ENCODE measurements at regions not wholly inside any gene's neighbourhood (a gene's known extent, or its start where the extent isn't known, plus 50 kb on each side); places are given as distances from the start of the nearest gene placed in this dataset.

DNA sequence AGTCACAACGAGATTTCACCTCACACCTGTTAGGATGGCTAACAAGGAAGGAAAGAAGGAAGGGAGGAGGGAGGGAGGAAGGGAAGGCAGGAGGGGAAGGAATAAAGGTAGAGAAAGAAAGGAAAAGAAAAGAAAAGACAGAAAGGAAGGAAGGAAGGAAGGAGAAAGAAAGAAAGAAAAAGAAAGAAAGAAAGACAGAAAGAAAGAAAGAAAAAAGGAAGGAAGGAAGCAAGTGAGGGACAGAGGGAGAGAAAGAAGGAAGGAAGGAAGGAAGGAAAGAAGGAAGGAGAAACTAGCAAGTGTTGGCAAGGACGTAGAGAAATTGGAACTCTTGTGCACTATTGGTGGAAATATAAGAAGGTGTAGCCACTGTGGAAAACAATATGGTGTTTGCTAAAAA lies 52.2 kb downstream of the CCDC185 start:
- no peak for DNase-seq (ENCODE audit: low read depth)

DNA sequence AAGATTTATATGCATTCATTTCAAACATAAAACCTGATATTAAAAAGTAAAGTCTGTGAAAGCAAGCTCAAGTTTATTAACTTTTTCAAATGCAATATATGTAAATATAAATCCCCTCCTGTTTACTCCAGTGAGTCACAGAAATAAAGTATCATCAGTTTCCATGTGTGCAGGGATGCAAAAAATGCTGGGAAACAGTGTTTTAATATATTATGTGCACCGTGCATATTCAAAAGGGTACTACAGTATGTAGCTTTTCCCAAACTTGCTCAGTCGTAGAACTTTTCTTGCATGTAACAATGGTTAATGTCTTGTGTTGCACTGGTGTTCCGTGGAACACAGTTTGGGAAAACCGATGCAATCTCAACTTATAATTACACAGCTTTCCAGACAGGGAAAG lies 60.7 kb downstream of the CCDC185 start:
- DNase-seq (ENCODE audit: low read depth) = no peak

DNA sequence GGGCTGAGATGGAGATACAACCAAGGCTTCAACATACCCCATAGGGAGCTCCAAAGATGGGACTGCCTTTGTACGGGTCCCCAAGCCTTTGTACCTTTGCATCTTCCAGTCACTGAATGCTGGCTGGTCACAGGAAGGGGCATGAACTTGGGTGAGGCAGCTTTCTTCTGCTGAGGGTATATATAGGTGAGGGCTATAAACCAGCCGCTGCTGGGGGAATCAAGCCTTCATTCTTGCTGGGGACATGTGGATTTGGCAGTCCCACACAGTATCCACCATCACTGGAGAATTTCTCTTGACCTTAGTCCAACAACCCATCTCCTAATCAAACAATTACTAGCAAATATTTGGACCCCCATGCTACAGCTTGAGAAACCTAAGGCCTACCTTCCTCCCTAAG lies 61.7 kb downstream of the CCDC185 start:
- no peak for DNase-seq (ENCODE audit: low read depth)

DNA sequence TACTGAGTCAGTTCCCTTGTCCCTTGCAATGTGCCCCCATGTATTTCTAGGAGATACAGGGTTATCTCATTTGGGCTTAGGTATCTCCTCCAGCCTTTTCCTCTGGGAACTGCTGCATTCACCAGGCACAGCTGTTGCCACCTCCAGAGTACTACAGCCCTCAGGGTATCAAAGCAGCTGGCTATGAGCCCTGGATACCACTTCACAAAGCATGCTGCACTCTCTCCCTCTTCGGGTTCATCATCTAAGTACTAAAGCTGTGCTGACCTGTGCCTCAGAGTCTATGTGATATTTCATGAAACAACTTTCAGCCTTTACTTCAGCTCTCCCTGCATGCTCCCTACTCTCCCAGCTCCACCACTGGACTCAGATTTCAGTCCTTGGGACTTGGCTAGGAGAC lies 62.3 kb downstream of the CCDC185 start:
- no peak for DNase-seq (ENCODE audit: low read depth)

DNA sequence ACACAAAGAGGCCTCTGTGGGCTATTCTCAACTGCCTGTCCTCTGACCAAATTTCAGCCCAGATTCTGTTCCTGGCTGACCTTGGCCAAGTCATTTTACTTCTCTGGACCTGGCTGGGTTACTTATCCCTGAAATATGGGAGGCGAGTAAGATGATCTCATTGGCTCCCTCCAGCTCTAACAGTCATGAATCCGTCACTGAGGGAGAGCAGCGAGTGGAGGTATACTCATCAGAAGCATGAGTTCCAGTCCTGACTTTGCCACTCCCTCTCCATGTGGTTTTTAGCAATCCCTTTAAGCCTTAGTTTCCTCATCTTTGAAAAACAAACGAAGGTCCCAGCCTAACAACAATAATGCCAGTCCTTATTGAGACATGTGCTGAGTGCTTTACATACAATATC lies 63.5 kb downstream of the CCDC185 start:
- no peak for DNase-seq (ENCODE audit: low read depth)

DNA sequence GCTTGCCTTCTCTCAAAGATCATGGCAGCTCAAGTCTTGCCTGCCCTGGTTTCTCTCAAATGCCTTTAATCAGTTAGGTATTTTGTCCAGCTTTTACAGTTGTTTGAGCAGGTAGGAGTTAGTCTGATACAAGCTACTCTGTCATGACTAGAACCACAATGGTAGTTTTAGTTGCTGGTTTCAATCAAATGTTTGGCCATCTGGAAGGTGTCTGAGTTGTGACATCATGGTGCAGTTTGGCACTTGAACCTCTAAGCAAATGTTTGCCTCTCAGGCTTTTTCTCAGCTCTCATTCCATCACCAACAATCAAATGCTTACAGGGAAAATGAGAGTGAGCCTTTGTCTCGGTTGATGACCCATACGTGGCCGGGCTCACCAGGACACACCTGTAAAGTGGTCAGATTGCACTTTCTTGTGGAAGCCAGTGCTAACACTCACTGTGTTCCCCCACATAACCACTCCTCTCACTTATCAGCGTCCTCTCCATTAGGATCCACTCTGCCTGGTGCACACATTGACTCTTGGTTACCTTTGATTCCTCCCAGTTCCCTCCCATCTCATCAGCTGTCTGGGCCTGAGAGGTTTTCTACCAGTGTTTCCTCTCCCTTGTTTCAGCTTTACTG lies 67.5 kb downstream of the CCDC185 start:
- DNase-seq (ENCODE audit: low read depth) = no peak

DNA sequence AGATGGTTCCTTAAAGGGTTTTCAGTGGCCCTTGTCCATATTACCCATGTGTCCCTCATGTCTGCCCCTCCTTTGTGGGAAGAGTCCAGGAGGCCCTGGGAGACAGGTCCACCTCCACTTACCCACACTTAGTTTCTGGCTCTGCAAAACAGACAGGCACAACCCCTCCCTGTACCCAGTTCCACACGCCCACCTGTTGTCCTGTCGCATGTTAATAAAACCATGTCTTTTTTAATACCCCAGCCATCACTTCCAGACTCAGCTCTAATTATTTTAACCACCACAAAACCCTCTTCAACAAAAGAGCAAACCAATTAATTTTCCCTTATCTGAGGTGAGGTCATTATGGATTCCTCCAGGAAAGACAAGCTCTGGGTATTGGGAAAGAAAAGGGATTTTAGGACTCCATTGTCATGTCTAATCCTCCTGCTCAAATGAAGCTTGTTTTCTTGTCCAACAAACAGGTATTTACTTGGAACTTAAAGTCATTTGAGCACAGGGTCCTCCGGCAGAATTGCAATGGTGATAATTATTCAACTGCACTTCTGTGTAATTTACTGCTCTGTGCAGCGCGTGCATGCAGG lies 68.9 kb downstream of the CCDC185 start:
- DNase-seq (ENCODE audit: low read depth) = no peak

DNA sequence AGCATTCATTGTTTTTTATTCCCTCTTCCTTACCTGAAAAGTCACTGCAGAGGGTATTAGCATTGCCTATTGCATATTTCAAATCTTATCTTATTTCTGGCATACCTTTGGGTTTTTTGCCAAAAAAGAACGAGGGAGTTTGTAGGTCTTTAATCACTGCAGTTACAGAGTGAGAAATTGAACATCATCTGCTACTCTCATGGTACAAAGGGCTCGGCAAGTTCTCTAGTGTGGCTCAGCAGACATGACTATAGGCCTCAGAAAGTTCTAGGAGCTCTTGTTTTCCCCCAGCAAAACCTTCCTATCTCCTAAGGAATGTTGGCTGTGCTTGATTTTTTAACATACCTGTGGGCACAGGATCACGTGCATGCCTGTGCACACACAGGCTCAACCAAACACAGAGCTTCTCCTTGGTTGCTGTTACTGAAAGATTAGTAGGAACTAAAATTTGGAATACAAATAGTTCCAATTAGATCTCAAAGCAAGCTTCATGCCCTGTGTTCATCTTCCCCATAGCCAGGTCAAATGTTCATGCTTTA lies 69.7 kb downstream of the CCDC185 start:
- no peak for DNase-seq (ENCODE audit: low read depth)

DNA sequence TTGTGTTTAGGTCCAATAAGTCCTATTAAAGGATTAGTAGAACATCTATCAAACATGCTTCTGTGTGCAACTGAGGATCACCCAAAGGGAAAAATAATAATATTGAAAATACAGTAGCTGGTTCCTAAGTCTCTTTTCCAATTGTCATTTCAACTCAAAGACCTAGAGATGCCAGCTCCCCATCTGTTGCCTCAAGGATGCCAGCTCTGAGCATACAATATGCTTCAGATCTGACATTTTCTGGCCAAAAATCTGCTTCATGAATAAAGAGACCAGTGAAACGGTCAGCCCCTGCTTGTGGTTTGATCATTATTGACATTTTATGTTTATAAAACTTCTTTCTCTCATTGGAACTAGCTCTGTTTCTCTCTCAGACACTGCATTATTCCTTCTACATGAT lies 72.9 kb downstream of the CCDC185 start:
- no peak for DNase-seq (ENCODE audit: low read depth)

DNA sequence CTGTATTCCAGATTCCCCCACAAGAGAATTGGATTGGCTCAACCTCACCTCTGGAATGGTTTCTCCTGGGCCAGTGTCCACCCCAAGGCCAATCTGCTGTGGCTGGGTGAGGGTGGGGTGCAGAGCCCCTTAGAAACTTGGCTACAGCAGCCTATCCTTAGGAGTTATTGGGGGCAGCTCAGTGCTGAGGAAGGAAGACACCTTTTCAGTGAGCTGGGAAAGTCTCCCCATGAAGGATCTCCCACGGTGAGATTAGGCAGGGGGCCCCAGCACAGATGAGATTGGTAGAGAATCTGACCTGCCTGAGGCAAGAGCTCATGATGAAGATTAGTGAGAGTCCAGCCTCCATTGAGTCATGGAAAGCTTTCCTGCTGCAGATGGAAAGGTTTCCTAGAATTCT lies 78.4 kb downstream of the CCDC185 start:
- DNase-seq (ENCODE audit: low read depth) = no peak

DNA sequence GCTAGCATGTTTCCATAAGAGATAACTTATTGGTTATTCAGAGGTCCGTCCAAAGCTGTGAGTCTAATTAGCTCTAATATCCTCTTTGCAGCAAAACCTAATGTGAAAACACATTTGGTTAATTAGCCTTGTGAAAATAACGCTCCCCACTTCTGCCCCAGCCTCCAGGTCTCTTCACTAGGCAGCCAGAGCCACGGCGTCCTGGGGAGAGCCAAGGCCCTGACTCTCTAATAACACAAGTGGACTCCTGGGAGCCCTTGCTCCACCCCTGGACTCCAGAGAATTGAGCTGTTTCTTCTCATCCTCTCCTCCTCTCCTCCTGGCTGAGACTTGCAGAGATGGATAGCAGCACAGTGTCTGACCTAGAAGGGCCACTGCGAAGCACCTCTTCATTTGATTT lies 78.8 kb downstream of the CCDC185 start:
- DNase-seq (ENCODE audit: low read depth) = no peak

DNA sequence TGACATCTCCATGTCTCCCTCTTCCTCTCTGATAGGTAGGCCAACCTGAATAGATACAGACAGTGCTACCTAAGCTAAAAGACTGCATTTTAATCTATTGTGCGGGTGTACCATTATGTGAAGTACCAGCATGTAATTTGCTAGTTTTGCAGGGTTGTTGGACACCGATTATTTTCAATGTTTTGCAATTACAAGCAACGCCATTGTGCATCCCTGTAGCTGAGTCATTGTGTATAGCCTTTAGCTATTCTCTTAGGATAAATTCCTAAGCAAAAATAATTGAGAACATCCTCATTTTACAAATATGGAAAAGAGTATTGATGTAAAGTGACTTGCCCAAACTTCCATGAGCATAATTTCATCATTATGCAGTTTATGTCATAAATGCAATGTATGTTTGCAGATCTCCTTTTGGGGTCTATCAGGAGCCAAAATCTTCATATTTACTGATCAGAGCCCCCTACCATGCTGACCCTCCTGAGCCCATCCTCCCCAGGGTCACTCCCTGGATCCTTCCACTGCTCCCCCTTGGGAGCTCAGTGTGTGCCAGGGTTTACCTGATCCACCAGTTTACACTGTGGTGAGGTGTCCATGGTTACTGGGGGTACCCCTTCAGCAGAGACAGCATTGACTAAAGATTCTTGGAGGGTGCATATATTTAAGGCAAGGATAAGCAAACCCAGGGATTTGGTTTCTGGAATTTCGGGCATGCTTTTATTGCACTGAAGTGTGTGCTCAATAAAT lies 80.6 kb downstream of the CCDC185 start:
- DNase-seq (ENCODE audit: low read depth) = peak; percentile 3

DNA sequence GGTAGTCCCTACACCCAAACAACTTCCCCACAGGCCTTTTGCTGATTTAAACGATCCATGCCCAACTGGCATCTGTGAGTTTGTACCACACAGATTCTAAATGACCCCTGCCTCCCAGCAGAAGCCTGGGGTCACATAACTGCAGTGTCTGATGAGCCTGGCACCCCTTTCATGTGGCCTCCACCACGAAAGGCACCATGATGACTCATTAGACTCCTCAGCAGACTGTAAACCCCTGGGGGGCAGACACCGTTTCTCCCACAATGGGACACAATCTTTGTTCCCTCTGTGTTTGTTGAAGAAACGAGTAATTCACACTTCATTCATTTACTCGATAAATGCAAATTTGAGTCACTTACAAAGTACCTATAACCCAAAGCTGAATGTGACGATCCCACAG lies 81.6 kb downstream of the CCDC185 start:
- no peak for DNase-seq (ENCODE audit: low read depth)

DNA sequence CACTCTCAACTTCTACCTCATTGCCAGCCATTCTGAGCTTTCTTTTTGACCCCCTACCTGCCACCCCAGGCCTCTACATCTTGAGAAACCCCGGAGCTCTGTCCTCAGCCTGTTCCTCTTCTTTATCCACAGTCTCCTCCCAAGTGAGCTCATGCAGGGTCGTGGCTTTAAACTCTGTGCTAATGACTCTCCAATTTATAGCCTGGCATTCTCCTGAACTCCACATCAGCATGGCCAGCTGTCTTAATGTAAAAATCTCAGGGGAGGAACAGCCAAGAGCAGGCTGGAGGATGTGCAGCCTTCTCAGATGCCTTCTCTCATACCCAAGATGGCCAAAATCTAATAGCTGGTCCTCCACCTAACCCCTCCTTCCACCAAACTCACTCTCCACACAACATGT lies 84.2 kb downstream of the CCDC185 start:
- no peak for DNase-seq (ENCODE audit: low read depth)

DNA sequence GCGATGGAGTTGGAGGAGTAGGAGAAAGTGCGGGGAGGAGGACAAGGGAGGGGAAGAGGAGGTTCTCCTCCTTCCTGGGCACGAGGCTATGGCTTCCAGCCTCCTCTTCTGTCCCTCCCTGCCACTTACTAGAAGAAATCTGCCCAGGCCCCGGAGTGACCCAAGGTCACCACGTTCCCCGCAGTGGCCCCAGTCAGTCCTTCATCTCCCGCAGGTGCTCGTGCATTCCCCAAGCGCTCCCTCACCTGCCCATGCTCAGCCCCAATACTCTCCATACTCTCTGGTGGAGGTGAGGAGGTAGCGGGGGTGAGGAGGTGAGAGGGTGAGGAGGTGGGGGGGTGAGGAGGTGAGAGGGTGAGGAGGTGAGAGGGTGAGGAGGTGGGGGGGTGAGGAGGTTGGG lies 85.4 kb downstream of the CCDC185 start:
- DNase-seq (ENCODE audit: low read depth) = no peak

DNA sequence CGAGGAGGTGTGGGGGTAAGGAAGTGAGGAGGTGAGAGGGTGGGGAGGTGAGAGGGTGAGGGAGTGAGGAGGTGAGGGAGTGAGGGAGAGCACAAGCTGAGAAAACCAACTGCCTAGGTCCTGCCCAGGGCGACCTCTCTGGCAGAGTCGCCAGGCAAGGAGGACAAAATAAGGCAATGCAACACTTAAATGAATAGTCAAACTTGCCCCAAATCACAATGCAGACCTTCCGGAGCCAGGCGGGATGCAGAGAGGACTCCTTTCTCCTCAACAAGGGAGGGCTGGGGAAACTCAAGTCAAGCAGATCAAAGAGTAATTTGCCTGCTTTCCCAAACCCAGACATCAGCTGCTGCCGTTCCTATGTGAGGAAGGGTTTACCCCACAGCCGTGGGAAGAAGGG lies 86.0 kb downstream of the CCDC185 start:
- no peak for DNase-seq (ENCODE audit: low read depth)

DNA sequence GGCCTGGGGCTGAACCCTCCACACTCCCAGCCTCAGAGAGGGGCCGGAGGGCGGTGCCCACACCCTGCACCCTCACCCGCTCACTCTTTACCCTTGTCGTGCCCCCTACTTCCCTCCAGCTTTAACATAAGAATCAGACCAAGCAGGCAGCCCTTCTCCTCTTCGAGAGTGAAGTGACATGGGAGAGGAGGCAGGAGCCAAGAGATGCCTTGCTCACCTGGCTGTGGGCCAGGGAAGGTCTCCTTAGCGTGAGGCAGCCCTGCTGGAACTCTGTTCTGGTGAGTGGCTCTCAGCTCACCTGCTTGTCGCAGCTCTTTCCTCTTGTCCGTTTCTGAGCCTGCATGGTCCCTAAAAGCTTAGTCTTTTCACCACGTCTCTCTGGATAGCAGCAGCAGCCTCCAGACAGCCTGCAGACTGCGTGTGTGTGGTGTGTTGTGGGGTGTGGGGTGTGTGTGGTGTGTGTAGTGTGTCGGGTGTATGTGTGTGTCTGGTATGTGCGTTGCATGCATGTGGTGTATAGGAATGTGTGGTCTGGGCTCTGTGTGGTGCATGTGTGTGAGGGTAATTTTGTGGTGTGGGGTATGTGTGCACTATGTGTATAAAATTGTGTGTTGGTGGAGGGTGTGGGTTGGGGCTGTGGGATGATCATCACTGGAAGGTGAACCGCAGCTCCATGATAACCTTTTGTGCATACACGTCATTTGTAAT lies 86.7 kb downstream of the CCDC185 start:
- no peak for DNase-seq (ENCODE audit: low read depth)

DNA sequence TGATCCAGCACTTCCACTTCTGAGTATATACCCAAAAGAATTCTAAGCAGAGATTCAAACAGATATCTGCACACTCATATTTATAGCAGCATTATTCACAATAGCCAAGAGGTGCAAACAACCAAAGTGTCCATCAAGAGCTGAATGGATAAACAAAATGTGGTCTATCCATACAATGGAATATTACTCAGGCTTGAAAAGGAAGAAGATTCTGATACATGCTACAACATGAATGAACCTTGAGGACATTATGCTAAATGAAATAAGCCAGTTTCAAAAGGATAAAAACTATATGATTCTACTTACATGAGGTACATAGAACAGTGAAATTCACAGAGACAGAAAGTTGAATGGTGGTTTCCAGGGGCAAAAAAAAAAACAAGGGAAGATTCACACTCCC lies 88.9 kb downstream of the CCDC185 start:
- DNase-seq (ENCODE audit: low read depth) = no peak

DNA sequence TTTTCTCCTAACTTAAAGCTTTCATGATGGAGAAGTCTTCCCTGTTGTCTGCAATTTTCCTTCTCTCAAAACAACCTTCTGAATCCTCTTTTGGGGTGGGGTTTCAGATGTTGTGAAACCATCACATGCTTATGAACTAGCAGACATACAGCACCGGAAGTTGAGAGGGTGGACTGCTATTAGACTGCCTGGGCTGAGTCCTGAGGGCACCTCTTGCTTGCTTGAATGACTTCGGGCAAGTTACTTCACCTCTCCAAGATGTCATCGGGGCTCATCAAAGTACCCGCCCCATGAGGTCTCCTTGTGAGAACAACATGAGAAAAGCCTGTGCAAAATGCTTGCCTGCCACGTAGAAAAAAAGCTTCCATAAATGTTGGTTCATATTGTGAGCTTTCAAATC lies 89.6 kb downstream of the CCDC185 start:
- DNase-seq (ENCODE audit: low read depth) = no peak

DNA sequence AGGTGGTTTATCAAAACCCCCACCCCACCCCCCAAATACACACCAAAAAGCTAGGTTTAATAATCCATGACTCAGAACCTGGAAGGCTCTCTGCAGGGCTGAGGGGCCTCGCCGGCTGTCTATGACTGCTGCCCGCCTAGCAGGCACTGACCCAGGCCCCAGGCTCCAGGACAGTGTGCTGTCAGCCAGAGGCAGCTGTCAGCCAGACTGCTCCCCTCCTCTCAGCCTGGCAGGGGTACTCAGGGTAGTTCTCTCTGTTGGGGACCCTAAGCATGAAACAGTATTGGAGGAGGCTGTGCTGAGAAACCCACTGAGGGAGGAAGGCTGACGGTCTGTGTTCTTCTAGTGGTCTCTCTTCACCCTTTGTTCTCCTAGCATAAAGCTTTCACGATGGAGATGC lies 90.3 kb downstream of the CCDC185 start:
- DNase-seq (ENCODE audit: low read depth) = no peak

DNA sequence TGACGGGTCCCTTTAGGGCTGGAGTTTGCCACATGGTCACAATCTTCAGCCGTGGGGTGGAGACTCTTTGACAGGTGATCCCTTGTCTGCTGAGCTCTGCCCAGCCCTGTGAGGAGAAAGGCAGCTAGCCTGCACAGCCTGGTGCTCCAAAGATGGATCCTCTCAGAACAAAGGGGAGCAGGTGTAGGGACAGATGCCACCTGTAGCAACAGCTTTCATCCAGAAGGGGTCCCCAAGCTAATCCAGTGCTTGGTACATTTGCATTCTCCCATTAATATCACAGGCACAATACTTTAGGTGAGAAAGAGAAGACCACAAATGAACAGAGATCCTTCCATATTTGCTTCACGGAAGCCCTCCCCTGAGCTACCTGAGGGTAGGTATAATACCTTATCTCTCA lies 93.2 kb downstream of the CCDC185 start:
- DNase-seq (ENCODE audit: low read depth) = no peak

DNA sequence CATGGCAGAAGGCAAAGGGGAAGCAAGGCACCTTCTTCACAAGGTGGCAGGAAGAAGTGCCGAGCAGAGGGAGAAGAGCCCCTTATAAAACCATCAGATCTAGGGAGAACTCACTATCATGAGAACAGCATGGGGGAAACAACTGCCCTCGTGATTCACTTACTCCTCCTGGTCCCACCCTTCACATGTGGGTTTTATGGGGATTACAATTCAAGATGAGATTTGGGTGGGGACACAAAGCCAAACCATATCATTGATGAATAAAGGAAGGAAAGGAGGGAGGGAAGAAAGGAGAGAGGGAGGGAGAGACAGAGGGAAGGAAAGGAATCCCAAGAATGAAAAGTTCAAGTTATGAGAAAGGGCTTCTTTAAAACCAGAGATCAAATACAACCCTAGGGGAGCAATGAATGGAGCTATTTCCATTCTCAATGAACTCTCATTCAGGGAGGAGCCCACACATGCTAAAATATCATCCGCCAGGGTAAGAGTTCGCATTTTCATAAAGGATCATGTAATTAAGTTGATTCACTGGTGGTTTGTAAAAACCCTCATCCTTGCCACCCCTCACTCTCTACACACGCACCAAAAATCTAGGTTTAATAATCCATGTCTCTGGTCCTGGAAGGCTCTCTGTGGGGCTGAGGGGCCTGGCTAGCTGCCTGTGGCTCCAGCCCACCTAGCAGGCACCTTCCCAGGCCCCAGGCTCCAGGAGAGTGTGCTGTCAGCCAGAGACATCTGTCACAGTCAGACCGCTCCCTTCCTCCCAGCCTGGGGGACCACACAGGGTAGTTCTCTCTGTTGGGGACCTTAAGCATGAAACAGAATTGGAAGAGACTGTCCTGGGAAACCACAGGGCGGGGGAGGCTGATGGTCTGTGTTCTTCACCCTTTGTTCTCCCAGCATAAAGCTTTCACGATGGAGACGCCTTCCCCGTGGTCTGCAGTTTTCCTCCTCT lies 94.0 kb downstream of the CCDC185 start:
- DNase-seq (ENCODE audit: low read depth) = no peak
